Testis (tissue), 2 donors: ENCODE measurements at regions not wholly inside any gene's neighbourhood (a gene's known extent, or its start where the extent isn't known, plus 50 kb on each side); places are given as distances from the start of the nearest gene placed in this dataset.

Source experiments
- POLR2A ChIP-seq: fragments of 450-650 bp; IDR thresholded peaks from one replicate; pipeline ENCODE4 v1.6.1; 2017; ENCODE audit warnings: antibody characterized with exemption, mild to moderate bottlenecking, moderate library complexity
- TF ChIP-seq, protein P1 (sequence below), 3 experiments: fragments of 450-650 bp in 2 of 3; fragments of 200-600 bp in 1 of 3; sonication (generic) in 1 of 3; IDR thresholded peaks; one replicate each; pipeline ENCODE4 v1.5.1; 2016 to 2019; ENCODE audit warnings: antibody characterized with exemption in 3 of 3, mild to moderate bottlenecking in 2 of 3, moderate library complexity in 1 of 3

DNA sequence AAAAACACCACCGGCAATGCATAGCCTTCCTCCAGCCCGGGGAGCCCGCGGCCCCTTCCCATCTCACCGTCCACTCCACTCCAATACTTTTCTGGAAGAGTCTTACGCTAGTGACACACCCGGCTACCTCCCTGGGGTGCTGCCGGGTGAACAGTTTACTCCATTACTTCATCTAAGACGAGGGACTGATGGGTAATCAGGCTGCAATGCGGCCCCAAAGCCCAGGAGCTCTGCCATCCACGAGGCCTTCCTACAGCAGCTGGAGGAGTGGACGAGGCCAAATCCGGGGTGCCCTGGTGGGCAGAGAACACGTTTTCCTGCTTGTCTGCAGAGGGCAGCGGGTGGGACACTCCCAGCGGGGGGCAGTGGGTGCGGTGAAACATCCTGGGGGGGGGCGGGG, 356.2 kb upstream of the SHH start:
- no peak for TF ChIP-seq POLR2A
- TF ChIP-seq, protein P1, sequence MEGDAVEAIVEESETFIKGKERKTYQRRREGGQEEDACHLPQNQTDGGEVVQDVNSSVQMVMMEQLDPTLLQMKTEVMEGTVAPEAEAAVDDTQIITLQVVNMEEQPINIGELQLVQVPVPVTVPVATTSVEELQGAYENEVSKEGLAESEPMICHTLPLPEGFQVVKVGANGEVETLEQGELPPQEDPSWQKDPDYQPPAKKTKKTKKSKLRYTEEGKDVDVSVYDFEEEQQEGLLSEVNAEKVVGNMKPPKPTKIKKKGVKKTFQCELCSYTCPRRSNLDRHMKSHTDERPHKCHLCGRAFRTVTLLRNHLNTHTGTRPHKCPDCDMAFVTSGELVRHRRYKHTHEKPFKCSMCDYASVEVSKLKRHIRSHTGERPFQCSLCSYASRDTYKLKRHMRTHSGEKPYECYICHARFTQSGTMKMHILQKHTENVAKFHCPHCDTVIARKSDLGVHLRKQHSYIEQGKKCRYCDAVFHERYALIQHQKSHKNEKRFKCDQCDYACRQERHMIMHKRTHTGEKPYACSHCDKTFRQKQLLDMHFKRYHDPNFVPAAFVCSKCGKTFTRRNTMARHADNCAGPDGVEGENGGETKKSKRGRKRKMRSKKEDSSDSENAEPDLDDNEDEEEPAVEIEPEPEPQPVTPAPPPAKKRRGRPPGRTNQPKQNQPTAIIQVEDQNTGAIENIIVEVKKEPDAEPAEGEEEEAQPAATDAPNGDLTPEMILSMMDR (IDR thresholded peaks at IDR 0.05), result no peak
